Hepatocyte (in vitro differentiated cells): ENCODE measurements at regions not wholly inside any gene's neighbourhood (a gene's known extent, or its start where the extent isn't known, plus 50 kb on each side); places are given as distances from the start of the nearest gene placed in this dataset.

Source experiments
- CTCF ChIP-seq: fragments of 200-600 bp; sonication (generic); IDR thresholded peaks from 2 replicates; pipeline ENCODE4 v1.5.1; 2016; ENCODE audit warnings: antibody characterized with exemption, mild to moderate bottlenecking; ENCODE audit not compliant: poor library complexity
- EZH2 ChIP-seq: fragments of 200-600 bp; sonication (generic); IDR thresholded peaks from 2 replicates; pipeline ENCODE4 v1.6.1; 2016; ENCODE audit warnings: antibody characterized with exemption, mild to moderate bottlenecking, borderline replicate concordance
- EZH2phosphoT487 ChIP-seq: fragments of 200-600 bp; sonication (generic); IDR thresholded peaks from one replicate; pipeline ENCODE4 v1.6.1; 2018; ENCODE audit warnings: antibody characterized with exemption, mild to moderate bottlenecking, low read depth, moderate library complexity; ENCODE audit not compliant: unreplicated experiment, severe bottlenecking

DNA sequence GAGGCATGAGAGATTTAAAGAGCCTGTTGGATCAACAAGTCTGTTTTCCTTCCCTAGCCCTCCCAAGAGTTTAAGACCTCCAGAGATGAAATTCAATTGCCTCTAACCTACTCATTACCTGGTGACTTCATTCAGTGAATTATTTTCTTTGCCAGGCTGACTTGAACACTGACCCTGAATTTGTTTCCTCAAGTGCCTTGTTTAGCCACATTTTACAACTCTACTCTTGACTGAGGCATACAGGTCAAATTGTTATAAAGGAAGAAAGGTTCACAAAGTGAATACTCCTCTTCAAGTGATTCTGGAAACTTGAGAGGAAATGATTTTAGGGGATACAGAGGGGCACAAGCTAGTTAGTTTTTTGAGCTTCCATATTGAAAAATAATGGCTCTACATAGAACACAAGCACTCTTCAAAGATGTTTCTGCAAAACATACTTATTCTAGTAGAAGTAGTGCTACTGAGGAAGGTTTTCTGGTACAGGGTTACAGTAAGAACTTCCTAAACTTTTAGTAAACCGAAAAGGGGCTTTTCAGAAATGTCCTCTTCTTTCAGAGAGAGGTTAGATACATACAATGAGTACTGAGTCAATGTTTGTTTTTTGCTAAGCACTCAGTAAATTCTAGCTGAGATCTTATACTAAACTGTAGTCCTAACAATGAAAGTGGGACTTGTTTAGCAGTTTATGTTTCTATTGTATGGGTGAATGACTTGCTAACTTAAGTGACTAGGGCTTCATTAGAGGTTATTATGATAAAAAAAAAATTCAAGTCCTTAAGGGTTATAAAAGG lies 137.4 kb upstream of the SATB1 start:
- TF ChIP-seq CTCF, result no peak
- no peak for TF ChIP-seq EZH2
- no peak for TF ChIP-seq EZH2phosphoT487
